ENCODE measurements at regions not wholly inside any gene's neighbourhood (a gene's known extent, or its start where the extent isn't known, plus 50 kb on each side); places are given as distances from the start of the nearest gene placed in this dataset.
A peak's percentile ranks its signal among the peaks of the same experiment; 100 is the strongest.

DNA sequence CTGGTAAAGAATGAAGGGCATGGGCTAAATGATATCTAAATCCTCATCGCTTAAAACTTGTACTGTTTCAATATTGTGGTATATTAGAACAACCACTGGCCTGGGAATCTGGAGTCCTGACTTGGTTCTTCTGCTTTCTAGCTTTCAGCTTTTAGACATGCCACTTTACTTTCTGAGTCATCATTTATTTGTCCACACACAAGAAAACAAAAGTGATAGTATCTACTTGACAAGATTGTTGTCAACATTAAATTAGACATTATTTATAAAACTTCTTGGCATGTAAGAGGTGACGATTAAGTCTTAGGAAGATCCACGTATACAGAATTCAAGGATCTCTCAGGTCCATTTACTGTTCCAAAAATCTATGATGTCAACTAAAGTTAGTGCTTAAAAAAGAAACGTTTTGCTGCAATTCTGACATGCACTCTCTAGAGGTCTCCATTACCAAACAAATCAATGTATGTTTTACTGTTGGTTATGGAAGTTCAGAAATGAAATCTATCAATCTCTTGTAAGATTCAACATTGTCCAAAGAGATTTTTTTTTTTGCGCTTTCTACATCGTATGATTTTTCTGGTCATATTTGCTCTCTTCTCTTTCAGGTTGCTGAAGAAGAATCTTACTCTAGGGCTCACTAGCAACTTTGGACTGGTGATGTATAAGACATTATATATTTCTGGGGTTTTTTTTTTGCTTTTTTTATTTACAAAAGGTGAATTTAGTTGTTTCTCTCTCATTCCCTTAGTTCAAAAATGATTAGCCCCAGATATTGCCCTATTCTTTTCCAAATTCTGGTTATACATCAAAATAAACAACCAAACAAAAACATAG is 53.6 kb upstream of the DYNC1I1 start:
- DNase-seq (ENCODE audit: low spot score): peak; percentile 44

DNA sequence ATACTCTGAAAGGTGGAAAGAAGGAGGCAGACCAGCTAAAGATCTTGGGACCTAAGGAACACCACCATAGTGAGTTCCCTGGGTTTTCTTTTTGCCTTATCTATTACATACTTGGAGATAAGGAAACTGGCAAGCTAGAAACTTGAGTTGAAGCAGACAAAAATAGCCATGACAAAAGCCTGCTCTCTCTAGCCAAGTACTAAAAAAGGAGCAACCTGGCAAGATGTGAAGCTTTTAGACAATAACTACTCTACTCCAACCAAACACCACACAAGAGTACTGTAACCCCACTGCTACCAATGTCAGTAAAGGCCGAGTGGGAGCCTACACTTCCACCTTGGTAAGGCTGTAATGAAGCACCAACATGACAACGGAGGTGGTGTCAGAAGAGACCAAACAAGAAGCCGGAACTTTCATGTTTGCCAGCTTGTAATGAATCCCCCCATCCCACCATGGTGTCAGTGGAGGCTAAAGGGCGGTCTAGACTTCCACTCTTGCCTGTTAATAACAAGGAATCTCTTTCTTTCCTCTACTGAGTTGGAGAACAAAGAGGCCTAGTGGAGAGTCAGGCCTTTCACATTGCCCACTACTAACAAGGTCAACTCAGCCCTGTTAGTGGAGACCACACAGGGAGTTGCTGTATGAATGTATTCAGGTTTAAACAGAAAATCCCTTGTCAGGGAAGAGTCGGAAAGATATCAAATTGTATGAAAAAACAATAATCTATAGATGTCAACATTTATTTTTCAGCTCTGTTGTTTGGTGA is 55.8 kb upstream of the DYNC1I1 start:
- DNase-seq (ENCODE audit: low spot score): no peak

DNA sequence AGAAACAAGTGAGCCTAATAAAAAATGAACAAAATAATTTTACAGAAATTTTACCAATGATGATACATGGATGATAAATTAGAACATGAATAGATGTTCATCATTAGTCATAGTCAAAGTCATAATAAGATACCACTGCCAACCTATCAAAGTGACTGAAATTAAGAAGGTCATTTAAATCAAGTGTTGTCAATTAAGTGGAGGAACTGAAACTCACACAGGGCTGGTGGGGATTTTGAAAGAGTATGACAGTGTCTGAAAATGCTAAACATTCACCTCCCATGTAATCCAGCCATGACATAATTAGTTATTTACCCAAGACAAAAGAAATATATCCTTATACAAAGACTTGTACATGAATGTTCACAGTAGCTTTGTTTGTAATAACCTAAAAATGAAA is 57.1 kb upstream of the DYNC1I1 start:
- no peak for DNase-seq (ENCODE audit: low spot score)

DNA sequence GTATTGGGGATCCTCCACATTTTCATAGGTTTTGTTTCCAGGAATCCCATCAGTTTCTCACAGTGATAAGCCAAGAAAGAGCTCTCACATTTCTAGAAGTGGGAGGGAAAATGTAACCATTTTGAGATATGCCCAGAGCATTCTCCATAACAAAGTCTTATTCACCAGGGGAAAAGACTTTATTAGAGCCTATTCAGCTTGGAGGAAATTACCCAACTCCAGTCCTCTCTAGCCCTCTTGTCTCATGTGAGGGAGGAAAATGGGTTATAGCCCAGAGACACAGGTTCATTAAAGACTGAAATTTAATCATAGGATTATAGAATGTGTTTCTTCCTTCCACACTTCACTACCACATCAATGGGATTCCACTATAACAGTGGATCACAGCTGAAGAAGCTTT is 61.6 kb upstream of the DYNC1I1 start:
- no peak for DNase-seq (ENCODE audit: low spot score)

DNA sequence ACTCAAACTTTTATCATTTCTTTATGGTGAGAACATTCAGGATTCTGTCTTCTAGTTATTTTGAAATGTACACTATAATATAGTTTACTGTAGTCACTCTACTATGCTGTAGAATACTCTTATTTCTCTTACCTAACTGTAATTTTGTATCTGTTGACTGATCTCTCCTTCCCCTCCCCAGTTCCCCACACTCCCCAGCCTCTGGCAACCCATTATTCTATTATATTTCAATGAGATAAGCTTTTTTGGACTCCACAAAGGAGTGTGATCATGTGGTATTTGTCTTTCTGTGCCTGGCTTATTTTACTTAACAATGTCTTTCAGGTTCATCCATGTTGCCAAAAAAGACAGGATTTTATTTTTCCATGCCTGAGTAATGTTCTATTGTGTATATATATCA is 71.4 kb upstream of the DYNC1I1 start:
- DNase-seq (ENCODE audit: low spot score): no peak

DNA sequence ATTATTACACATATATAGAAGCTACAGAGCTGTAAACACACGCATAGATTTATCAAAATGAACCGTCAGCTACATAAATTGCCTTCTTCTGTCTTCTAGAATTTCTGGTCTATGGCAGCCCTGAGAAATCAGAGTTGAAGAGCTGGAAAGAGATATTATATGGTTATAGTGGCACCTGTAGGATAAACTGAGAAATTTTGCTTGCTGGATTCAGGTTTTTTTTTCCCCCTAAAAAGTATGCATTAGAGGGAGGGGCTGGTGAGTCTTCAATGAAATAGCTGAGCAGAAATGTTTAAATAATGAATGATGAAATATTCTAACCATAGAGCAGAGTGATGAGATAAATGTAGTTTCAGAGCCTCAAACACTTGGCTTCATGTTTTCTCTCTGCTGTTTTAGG is 78.0 kb upstream of the DYNC1I1 start:
- no peak for DNase-seq (ENCODE audit: low spot score)

DNA sequence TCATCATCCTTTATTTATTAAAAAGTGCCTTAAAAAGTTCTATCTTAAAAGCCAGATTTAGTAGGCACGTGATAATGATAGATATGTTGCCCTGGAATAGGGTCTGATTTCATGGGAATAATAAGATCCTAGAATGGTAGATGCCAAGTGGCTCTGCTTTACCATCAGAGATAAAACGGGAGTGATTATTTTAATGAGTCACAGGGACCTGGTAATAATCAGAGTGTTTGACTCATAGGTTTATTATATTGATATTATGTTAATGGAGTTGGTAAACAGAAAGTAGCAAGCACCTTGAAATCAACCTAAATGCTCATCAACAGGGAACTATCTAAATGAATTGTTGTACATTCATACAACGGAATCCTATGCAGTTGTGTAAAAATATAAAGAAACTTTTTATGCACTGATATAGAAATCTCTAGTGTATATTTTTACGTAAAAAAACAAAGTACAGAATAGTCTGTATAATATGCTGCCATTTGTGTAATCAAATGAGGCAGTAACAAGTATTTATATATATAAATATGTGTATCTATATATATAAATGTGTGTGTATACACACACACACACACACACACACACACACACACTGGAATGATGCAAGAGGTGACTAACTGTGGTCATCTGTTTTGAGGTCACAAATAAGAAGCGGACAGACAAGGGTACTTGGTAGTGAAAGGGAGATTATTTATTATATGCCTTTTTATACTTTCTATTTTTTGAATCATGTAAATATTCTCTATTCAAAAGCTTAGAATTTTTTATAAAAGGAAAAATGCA is 78.6 kb upstream of the DYNC1I1 start:
- DNase-seq (ENCODE audit: low spot score): no peak

DNA sequence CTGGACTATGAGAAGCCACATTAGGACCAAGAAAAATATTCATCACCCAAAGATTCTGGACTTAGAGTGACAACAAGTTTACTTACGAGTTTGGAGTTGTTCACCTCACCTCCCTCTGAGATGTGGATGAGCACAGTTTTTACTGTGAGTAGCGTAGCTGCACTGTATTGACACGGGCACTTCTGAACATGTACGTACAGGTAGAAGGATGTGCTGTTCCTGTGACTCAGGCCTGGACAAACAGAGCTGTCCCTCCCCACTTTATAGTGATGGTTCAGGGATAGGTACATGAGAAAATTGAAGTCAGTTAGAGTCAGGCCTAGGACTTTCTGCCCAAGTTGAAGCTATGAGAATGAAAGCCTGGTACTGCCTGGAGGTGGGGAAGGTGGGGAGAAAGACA is 80.9 kb upstream of the DYNC1I1 start:
- no peak for DNase-seq (ENCODE audit: low spot score)

DNA sequence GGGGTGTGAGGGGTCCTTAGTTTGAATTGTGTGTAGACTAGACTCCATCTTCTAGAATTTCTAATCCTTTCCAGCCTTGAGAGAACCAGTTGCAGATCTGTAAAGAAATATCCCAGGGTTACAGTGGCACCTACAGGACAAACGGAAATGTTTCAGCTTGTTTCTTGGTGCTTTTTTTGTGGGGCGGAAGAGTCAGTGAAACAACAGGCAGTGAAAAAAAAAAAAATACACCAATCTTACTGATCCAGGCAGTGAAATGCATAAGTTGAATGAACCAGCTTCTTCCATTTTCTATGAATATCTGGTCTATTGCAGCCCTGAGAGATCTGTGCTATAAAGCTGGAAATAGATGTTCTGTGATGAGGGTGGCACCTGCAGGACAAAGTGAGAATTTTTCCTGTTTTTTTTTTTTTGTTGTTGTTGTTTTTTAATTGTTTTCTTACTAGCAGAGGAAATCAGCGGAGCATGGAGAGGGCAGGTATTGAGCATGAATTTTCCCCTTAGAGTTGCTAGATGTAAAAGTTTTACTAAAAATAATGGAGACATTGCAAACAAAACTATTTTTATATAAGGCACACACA is 81.9 kb upstream of the DYNC1I1 start:
- peak; percentile 77 for DNase-seq (ENCODE audit: low spot score)

DNA sequence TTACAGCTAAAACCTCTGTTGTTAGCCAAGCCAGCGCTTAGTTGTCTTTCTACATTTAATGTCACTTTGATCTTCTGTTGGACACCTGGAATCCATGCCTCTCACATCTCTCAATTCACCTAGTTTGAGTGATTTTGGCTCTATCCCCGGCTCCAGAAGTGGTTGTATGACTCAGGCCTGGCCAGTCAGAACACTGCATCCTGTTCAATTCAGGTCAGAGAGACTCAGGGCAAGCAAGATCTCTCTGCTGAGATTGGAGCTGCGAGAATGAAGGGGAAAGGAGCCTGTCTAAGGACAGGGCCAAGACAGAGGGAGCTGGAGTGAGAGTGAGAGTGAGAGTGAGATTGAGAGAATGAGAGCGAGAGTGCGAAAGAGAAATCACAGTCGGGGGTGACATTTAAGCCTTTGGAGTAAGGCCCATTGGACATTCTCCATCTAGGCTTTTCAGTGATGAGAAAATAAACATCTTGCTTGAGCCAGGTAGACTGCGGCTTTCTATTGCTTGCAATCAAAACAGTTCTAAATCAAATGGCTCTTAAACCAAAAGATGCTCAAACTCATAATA is 83.3 kb upstream of the DYNC1I1 start:
- DNase-seq (ENCODE audit: low spot score): peak; percentile 37

DNA sequence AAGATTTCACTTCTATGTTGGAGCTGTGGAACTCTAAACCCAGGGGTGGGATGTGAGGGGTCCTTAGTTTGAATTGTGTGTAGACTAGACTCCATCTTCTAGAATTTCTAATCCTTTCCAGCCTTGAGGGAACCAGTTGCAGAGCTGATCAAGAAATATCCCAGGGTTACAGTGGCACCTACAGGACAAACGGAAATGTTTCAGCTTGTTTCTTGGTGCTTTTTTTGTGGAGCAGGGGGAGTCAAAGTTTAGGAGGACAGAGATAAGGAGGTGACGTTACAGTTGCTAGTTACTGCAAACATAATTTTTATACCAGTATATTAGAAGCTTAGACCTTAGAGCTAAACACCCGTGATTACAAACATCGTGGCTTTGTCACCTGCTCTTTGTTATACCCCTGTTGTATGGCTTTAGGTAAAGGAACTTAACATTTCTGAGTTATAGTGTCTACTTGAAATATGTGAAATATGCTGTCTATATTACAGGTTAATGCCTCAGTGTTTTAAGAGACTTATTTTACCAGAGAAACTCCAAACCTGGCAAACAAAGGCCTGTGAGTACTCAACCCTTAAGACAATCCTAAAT is 84.5 kb upstream of the DYNC1I1 start:
- DNase-seq (ENCODE audit: low spot score): peak; percentile 84

DNA sequence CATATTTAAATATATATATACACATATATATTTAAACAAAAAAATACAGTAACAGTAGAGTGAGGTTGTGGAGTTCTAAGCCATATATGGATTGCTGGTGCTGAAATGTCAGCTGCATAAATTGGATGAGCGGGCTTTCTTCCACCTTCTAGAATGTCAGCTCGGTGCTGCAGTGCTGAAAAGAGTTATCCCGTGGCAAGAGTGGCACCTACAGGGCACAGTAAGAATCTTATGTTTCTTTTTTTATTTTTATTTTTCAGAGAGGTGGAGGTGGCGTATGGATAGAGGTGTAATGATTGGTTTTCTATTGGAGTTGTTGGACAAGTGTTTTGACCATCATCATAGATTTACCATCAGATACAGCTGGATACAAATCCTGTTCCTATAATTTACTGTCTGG is 86.2 kb upstream of the DYNC1I1 start:
- DNase-seq (ENCODE audit: low spot score): peak; percentile 88

DNA sequence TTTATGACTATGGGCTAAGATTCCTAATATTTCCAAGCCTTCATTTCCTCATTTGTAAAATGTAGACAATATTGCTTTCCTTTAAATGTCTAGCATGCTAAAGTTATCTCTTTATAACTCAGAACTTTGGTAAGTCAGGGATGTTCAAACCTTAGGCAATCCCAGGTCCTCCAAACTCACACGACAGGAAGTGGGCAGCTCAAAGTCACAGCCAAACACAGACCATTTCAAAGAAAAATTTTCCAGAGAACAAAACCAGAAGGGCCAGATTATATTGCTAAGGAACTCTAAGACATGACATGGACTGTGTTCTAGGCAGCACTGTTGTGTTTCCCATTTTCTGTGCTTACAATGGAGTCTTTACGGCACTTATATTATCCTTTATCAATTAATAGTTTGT is 87.8 kb upstream of the DYNC1I1 start:
- DNase-seq (ENCODE audit: low spot score): no peak

DNA sequence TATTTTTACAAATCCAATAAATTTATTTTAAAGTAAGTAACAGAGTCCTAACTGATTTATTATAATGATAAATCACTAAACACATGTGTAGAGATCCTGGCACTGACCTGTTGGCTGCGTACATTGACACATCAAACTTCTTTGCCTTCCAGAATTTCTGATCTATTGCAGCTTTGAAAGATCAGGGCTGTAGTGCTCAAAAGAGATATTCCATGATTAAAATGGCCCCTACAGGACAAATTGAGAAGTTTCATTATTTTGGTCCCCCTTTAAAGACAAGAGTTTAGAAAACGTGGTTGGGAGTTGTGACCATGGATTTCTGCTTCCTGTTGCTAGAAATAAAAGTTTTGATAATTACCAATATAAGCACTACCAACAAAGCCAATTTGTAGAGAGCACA is 87.7 kb upstream of the PDK4 start:
- peak; percentile 91 for DNase-seq (ENCODE audit: low spot score)

DNA sequence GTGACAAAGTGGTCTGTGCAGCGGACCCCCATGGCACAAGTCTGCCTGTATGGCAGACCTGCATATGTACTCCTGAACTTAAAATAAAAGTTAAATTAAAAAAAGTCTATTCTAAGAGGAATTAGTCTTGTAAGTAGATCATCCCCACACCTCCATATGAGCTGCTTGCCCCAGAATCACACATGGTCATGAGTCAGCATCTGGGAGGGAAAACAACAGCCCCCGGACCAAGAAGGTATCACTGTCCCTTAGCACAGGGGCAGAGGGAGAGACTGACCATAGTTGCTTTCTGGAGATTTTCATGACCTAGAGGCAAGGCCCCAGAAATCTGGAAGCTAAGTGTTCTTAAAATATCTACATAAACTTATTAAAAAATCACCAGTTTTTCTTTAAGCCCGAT is 86.6 kb upstream of the PDK4 start:
- DNase-seq (ENCODE audit: low spot score): no peak

DNA sequence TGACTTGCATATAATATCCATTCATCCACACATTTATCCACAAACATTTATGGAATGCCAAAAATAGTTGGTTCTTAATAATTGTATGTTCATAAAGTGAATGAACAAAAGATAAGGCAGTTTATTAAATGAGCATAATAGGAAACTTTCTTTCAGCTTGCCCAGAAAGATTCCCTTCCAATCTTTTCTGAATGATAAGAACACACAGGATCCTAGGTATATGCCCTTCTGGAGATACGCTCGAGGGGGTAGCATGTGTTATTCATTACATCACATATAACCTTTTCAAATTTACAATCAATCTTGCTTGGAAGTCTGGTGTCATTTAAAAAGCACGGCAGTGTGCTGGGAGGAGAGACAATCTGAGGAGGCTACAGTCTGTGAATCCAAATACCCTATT is 80.4 kb upstream of the PDK4 start:
- no peak for DNase-seq (ENCODE audit: low spot score)

DNA sequence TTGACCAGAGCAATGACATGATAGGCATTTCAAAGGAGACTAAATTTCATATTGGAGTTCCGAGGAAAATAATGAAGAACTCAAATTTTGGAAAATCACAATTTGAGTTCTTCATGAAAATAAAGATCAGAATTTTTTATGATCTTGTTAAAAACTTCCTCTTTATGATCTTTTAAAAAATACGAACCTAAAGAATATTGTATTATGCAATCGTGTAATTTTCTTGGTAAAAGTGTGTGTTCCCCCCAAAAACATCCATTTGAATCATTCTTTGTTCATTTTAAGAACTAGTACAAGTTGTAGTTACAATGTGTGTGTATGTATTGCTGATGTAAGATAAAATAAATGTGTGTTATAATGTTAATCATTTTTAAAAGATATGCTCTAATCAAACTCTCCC is 79.3 kb upstream of the PDK4 start:
- DNase-seq (ENCODE audit: low spot score): no peak

DNA sequence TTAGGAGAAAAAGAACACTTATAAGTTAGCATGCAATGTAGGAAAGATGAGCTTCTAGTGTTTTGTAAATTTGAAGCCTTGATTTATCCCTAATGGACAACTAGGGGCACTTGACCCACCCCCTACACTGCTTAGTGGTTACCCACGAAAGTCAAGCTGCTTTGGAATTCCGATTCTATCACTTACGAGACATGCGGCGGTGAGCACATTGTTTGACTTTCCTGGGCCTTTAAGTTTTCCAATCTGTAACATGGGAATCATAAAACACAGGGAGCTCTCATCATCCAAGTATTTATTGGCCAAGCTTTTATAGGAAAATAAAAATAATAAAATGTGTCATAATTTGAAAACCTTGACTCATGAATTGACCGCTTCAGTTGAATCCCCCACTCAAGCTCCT is 78.7 kb upstream of the PDK4 start:
- DNase-seq (ENCODE audit: low spot score): no peak

DNA sequence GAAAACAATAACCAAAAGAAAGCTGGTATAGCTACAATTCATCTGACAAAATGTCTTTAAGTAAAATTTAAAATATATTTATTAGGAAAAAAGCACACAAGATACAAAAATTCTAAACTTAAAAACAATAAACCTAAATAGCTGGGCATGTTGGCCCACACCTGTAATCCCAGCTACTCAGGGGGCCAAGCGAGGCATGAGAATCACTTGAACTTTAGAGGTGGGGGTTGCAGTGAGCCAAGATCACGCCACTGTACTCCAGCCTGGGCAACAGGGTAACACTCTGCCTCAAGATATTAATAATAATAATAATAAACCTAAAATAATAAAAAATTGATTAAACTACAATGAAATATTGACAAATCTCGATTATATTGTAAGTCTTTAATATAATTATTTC is 77.8 kb upstream of the PDK4 start:
- no peak for DNase-seq (ENCODE audit: low spot score)

DNA sequence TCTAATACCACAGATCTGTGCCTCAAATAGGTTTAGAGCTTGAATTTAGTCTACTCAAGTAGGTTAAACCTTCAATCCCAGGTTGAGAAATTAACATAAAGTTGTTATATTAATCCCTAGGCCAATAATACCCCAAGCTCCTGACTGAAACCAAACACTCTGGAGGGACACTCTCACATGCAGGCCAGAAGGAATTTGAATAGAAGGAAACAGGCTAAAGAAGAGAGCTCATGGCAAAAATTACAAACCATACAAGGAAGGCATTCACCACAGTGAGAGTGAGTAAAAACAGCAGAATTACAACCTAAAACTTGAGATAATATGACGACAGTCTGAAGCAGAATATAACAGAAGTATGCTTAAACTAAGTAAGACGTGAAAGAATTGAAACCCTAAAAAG is 76.1 kb upstream of the PDK4 start:
- no peak for DNase-seq (ENCODE audit: low spot score)

DNA sequence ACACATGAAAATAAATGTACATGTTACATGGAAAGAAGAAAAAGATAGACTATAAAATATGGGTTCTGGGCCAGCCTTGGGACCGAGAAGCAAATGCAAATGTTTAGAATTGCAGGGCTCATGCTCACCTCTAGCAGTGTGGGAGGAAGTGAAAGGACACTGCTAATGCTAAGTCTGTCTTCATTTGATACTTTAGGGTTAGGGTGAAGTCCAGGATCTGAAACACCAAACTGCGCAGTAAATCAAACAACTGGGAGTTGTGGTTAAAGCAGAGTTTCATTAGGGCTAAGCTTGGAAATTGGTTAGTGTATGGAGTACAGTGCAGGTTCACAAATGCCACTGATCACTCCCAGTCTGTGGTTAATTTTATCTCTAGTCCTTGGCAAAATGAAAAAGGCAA is 73.2 kb upstream of the PDK4 start:
- DNase-seq (ENCODE audit: low spot score): no peak

DNA sequence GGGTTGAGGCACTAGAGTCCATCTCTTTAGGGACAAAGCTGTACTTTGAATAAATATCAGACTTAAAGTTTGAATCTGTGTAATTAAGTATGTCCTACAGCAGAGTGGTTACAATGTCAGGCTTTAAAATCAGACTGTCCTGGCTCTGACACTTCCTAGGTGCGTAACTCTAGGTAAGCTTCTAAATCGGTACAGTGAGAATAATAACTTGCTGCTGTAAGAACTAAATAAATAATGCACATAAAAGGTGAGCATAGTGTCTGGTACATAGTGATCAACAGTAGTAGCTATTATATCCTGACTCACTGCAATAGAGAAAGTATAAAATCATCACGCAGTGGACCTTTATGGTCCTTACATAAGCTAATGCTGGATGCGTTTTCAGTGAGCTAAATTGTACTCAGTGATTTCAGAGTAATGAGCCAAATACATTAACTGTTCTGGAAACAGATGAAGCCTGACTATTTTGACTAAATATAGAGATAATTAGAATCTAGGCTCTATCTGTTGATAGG is 72.2 kb upstream of the PDK4 start:
- no peak for DNase-seq (ENCODE audit: low spot score)
